IPS-NIHi11 (cell line): ENCODE measurements at regions not wholly inside any gene's neighbourhood (a gene's known extent, or its start where the extent isn't known, plus 50 kb on each side); places are given as distances from the start of the nearest gene placed in this dataset.
"Not testable (repeated sequence)": the region's sequence is repeated elsewhere in the genome, so short reads cannot be mapped to it uniquely, and the experiment has no call there.

ENCODE experiments used
- DNase-seq: peaks from one replicate; pipeline ENCODE4 v3.0.0; 2012; ENCODE audit warnings: mixed read lengths, low spot score

DNA sequence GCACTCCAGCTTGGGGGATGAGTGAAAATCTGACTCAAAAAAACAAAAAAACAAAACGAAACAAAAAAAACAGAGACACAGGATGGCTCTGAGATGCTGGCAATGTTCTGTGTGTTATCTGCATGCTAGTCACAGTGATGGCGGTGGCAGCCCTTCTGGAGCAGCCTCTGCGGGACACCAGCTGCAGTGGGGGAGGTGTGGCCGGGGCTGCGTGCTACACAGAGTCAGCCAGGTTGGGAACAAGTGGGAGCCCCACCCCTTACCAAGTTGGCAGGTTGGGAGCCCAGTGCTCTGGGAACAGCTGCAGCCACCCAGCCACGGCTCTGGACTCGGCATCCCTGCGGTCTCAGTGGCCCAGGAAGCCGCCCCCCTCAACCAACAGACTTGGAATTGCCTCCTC, 206.5 kb upstream of the ZFP42 start:
- no peak for DNase-seq

- DNase-seq = no peak
Measured at GRCh38 chr4:187795737-187796136, 199.8 kb upstream of the ZFP42 start.

- DNase-seq = no peak
Measured at GRCh38 chr4:187798385-187798784, 197.2 kb upstream of the ZFP42 start.

GRCh38 chr4:187799735-187800134, 195.8 kb upstream of the ZFP42 start:
- DNase-seq = no peak

DNA sequence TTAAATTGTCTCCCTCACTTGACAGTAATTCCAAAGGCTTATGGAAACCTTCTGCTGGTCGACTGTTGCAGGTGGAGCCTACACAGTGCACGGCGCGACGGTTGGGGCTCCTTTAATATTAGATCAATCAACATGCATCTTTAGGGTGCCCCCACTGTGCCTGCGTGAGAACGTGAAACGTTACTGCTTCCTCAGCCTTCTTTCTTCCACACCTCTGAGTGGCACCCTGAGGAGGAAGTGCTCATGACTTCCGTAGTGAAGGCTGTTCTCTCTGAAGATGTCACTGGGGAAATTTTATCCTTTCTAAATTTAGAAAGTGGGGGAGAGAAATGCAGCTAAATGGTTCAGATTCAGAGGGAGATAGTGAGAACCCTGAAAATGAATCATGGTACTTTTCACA, 184.0 kb upstream of the ZFP42 start:
- DNase-seq = no peak

- no peak for DNase-seq
Measured at GRCh38 chr4:187814737-187815465, 180.7 kb upstream of the ZFP42 start.

DNA sequence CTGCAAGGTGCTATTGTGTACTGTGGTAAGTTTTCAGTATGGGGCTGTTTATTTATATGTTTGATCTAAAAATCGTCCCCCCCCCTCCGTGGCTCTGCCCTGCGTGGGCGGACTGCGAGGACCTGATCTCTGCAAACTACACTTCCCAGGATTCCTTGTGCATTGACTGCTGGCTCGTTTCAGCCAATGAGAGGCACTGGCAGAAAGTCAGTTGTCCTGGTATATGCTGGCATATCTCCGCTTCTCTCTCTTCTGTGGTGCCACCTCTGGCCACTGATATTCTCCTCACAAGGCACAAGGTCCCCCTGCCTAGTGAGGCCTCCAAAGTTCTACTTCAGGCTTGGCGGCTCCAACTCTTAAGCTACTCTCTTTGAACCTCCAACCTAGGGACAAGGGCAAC, 168.8 kb upstream of the ZFP42 start:
- peak; percentile 17 for DNase-seq

- DNase-seq = no peak
Measured at GRCh38 chr4:187827631-187828030, 167.9 kb upstream of the ZFP42 start.

GRCh38 chr4:187839765-187840164, 155.8 kb upstream of the ZFP42 start:
- DNase-seq = no peak

GRCh38 chr4:187840814-187841213, 154.8 kb upstream of the ZFP42 start:
- no peak for DNase-seq

DNA sequence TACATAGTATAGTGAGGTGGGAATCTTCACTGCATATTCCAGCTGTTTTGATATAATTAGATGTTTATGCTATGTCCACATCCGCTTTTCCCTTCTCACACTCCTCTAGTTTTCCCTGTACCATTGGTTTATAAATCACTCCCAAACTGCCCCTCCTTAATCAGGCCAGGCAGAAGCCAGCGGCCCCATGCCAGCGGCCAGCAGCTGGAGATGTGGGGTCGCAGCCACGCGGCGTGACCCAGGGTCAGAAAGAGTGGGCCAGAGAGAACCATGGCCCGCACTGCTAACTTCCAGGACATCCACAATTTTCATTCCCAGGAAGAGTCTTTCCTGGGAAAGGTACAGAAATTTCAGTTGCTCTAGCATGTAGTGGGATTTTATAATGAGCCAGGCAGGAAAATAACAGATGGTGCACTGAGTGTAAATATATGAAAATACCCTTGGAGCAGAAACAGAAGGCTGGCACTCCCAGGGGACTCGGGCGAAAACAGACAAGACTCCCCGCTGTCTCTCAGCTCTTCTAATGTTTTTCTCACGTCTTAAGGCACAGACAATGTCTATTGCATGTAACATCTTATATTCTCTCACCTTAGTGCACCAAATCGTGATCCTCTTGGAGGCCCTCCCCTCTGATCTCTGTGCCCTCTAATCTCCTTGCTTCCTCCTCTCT, 145.9 kb upstream of the ZFP42 start:
- no peak for DNase-seq

- no peak for DNase-seq
Measured at GRCh38 chr4:187865914-187866313, 129.7 kb upstream of the ZFP42 start.

DNA sequence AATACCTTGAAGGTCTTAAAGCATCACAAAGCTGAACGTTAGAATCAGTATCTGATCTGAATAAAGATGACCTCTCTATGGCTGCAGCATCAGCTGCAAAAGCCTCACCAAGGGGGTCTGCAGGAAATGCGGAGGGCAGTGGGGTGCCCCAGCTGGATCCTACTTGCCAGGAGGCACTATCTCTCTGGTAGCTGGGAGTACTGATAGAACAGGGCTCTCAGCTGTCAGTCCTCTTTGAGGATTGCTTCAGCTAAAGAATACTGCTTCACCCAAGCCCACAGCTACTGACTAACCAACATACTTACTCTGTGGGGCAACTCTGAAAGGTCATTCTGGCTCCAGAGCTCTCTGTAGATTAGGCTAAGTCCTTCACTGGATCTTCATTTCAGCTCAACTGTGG, 112.5 kb upstream of the ZFP42 start:
- no peak for DNase-seq

DNA sequence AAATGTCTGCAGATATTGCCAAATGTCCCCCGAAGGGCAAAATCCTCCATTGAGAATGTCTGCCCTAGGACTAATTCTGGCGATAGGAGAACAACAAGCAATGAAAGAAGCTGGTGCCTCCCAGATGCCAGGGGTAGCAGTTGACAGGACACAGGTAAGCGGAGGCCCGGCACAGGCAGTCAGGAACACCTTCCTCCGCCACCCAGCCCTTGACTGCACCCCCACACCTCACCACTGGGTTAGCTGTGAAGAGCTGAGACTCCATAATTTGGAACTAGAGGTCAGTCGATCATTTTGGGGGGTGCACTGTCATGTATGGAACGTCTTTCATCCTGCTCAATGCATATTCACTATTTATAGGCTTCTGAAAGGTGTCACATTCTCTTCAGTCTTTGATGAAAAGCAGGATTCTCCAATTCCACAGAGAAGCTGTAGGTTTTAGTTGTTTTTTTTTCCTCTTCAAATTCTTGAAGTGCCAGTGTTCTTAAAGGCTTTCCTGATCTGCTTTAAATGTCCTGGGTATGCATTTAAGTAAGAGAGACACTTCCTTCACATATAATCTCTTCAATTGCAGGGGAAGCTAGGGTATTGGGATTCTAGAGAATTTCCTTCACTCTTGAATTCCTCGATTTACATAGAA, 111.6 kb upstream of the ZFP42 start:
- no peak for DNase-seq

- DNase-seq = no peak
Measured at GRCh38 chr4:187887906-187888305, 107.7 kb upstream of the ZFP42 start.

GRCh38 chr4:187889651-187890050, 105.9 kb upstream of the ZFP42 start:
- no peak for DNase-seq

DNA sequence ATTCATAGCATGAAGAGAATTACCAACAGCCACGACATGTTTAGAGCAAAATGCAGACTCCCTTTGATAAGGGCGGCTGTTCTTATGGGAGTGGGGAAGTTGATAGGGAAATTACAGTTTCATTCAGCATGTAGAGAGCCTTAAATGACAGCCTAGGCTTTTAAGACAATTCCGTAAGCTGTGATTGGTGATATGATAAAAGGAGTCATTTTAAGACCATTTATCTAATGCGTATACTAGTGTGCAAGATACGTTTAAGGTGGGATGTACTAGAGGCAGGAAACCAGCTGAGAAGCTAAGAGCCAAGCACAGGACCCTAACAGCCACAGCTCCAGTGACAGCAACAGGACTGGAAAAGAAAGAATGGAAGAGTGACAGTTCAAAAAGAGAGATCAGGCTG, 102.2 kb upstream of the ZFP42 start:
- DNase-seq = no peak

DNA sequence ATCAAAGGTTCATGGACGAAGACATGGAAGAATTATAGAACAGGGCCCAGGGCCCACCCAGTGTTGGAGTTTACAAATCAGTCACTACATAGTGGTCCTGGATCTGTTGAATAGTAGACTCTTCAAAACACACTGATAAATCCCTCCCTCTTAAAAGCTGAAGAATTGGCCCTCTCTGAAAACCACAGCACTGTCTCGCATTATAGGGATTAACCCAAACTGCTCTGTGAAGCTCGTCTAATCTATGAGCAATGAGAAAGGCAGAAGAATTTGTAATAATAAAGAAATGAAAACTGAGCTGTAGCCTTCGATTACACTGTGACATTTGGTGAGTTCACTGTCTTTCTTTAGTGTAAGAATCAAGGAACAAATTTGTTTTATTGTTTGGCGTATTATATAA, 92.5 kb upstream of the ZFP42 start:
- no peak for DNase-seq

GRCh38 chr4:187903700-187904099, 91.9 kb upstream of the ZFP42 start:
- DNase-seq = no peak

GRCh38 chr4:187908079-187908561, 87.5 kb upstream of the ZFP42 start:
- no peak for DNase-seq

DNA sequence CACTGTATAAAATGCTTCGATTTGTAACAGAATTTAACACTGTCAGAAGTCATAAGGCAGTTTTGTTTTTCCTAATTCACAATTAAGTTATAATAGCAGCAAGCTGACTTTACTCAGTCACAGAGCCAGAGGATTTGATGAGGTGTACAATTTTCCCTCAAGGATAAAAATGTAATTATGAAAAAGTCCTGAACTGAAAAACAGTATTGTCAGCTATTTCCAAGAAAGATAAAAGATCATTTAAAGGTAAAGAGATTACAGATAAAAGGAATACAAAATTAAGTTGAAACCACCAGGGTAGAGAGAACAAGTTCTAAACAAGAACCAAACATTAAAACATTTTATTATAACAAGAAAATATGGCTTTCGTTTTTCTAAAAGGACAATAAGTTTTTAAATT, 86.8 kb upstream of the ZFP42 start:
- DNase-seq = no peak

DNA sequence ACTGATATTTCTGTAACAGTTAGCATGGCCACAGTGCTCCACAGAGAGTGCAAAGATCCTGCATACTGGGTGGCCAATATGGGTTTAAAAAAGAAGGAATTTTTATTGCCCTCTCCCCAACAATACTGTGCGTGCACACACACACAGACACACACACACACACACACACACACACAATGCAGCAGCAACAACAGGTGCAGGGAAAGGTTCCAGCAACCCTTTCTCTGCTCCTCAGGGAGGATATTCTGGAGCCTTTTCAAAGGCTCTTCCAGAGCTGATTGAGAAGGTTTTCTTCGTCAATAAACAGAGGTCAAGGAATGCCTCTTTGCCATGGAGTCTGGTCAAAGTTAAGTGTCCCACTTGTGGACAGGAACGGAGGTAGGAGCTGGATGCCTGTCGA, 84.8 kb upstream of the ZFP42 start:
- no peak for DNase-seq

DNA sequence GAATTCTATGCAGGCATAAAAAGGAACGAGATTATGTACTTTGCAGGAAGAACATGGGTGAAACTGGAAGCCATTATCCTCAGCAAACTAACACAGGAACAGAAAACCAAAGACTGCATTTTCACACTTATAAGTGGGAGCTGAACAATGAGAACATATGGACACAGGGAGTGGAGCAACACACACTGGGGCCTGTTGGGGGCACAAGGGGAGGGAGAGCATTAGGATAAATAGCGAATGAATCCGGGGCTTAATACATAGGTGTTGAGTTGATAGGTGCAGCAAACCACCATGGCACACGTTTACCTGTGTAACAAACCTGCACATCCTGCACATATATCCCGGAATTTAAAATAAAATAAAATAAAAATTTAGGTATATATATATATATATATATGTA, 80.2 kb upstream of the ZFP42 start:
- not testable (repeated sequence) for DNase-seq
